GM04503 (cell line): ENCODE measurements at regions not wholly inside any gene's neighbourhood (a gene's known extent, or its start where the extent isn't known, plus 50 kb on each side); places are given as distances from the start of the nearest gene placed in this dataset.
A peak's percentile ranks its signal among the peaks of the same experiment; 100 is the strongest.

Source experiments
- DNase-seq: peaks from one replicate; pipeline ENCODE4 v3.0.0-alpha.2; 2012; ENCODE audit warnings: low read depth

DNA sequence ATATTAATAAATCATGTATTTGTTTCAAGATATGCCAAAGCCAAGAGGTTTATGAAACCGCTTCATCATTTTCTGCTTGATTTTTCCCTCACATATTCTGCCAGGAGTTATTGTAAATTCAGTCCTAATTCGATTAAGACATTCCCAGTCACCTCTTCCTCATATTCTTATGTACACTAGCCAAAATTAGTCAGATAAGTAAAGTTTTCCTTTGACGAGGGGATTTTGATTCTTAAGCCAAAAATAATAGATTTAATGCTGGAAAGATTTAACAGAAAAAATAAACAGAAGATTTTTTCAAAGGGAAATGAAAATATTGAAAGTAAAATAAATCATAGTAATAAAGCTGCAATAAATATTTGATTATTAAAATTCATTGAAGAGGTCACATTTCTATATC lies 51.0 kb upstream of the VEGFC start:
- DNase-seq = no peak

GRCh38 chr4:176844448-176844847 lies 51.7 kb upstream of the VEGFC start:
- DNase-seq = no peak

- peak; percentile 95 for DNase-seq
These were observed 52.9 kb upstream of the VEGFC start for GRCh38 chr4:176845636-176846035.

DNA sequence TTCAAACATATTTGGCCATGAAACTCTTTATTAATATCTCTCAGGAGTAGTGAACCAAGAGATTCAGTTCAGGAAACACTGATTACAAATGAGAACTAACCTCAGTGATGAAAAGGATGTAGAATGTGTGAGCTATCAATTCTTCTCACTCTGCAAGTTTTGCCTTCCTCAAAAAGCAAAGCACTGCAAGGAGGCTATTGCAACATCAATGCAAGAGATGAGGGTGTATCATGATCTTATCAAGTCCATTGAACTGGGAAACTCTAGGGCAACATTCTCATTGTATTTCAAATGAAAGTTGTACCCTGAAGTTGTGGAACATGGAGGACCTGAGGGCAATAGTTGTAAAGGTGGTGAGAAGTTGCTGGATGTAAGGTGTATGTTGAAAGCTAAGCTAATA lies 56.4 kb upstream of the VEGFC start:
- DNase-seq = no peak

DNA sequence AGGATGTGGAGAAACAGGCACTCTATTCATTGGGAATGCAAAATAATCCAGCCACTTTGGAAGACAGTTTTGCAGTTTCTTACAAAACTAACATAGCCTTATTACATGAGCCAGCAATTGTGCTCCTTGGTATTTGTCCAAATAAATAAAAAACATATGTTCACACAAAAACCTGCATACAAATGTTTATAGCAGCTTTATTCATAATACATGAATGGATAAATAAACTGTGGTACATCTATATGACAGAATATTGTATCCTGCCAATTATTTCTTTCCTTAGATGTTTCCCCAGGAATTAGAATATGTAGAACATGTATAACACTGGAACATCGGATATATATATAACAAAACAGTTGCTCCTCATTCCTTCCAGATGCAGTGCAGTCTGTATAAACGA lies 57.7 kb upstream of the VEGFC start:
- DNase-seq = no peak

GRCh38 chr4:176856421-176856820 lies 63.7 kb upstream of the VEGFC start:
- DNase-seq = no peak

DNA sequence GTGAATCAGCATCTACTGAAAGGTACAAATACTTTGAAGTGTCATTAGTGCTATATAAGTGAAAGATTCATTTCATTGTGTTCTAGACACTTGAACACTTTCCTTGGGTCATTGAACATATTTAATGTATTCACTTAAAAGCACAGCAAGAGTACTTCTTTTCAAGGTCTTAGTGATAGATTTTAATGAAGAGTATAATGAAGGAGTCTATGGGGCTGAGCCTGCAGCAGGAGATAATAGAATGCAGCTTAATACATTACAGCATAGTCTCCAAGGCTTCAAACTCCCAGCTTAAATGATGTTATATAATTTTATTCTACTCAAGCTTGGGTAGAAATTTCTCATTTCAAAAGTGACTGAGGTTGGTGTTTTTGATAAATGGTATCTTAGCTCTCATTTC lies 66.1 kb upstream of the VEGFC start:
- no peak for DNase-seq

- DNase-seq = no peak
These were observed 71.5 kb upstream of the VEGFC start for GRCh38 chr4:176864238-176864637.

- no peak for DNase-seq
These were observed 76.0 kb upstream of the VEGFC start for GRCh38 chr4:176868676-176869075.

DNA sequence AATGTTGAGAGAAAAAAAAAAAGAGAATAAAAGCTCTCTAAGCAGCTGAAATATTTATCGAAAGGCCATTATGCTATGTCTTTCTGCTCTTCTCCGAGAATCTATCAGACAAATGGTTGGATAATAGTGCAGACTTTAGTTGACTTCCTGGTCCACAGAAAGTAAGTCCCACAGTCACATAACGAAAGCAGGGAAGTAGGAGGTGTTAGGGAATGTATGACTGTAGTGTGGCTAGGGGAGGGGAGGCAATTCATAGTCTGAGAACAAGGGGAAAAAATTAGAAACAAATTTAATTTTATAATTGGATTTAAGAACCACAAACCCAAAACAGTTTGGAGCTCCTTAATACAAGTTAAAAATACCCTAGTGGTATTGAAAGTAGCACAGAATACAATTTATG lies 79.7 kb upstream of the VEGFC start:
- no peak for DNase-seq

- DNase-seq = peak; percentile 27
These were observed 82.2 kb upstream of the VEGFC start for GRCh38 chr4:176874721-176875445.

DNA sequence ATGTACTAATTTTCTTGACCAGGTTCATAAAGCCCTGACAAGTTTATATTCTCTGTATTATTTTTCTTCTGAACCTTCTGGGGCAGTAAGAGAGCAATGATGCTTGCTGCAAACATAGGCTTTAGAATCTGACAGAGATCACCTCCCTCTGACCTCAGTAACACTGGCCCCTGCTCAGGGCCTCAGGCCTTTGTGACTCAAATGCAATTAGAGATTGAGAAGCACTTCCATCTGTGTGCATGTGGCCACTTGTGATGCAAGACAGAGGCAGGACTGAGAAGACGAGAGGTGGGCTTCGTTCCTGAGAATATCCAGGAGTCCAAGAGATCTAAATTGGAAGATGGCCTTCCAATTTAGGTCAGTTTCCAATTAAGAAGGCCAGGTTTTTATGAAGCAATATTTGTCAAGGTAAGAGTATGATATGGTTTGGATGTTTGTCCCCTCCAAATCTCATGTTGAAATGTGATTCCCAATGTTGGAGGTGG lies 82.8 kb upstream of the VEGFC start:
- DNase-seq = peak; percentile 36

GRCh38 chr4:176879380-176880116 lies 86.8 kb upstream of the VEGFC start:
- DNase-seq = no peak

DNA sequence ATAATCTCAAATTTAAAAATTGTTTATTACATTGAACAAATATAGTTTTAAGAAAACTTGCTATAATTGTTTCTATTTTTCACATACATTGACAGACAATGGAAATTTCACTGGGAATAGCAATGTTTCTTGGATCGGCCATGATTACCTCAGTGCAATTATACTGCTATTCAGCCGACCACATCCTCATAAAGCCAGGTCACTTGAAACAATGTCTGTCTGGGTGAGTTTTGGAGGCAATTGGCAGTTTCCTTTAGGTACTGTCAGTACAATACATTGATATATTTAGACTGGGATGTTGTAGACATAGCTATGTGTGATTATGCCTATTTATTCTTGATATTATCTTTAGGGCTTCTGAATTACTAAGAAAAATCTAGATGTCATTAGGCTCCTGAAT lies 89.5 kb upstream of the VEGFC start:
- DNase-seq = no peak

- DNase-seq = no peak
These were observed 90.4 kb upstream of the VEGFC start for GRCh38 chr4:176883108-176883550.

DNA sequence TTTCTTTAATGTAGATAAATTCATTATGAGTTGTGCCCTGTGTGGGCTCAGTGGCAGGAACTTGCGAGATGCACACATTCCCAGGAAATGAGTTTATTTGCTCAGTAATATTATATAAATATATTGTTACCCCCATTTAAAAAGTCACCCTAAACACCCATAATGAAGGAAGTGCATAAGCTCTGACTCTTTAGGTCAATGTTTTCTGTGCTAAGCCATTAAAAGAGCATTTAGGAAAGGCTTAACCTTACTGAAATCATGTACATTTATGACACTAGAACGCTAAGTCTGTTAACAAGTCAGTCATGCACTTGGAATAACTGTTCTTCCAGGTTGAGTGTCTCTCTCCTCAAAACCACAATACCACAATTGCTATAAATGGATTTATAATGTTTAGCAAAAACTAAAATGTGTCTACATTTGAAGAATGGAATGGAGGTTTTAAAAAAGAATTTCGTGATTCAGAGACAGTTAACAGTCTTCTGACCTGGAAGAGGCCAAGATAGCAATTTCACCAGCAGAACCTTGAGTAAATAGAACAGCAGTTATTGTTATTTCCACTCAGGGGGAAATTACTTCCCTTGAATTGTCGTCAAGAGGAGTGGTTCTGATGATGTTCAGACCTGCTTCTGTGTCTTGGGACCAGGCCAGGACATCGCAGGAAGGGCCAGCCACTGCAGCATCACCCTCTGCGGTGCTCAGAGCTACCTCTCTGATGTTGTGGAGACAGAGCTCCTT lies 91.1 kb upstream of the VEGFC start:
- DNase-seq = peak; percentile 98

DNA sequence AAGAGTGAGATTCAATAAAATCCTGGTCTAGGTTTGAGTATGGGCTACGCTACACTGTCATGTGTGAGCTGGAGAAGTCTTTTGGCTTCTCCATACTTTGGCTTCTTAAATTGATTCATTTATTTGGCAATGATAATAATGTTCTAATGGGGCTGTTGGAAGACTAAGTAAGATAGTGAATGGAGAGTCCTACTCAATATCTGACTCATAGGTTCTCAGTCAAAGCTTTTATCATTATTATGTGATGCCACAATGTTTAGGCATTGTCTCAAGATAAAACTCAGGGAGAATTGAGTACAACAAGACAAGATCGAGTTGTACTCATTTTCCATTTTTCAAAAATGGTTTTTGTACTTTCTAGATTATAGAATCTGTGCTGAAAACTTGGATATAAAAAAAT lies 92.5 kb upstream of the VEGFC start:
- DNase-seq = no peak

GRCh38 chr4:176886135-176886534 lies 93.4 kb upstream of the VEGFC start:
- DNase-seq = no peak

- no peak for DNase-seq
These were observed 97.1 kb upstream of the VEGFC start for GRCh38 chr4:176889776-176890175.

DNA sequence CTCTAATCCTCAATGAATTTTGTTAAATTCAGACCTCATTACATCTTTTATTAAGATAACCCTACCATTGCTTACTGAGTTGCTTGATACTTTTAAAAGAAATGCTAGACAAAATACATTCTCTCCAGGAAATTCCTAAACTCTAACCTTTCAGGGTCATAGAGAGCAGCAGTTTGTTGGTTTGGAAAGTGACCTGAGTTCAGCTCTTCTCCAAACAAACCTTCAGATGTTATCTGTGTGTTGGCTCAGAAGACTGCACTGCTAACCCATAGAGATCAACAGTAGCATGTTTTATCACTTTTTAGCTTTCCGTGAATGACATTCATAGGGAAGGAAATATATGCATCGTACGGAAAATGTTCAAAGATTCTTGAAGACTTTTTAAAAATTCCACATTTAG lies 101.8 kb upstream of the VEGFC start:
- DNase-seq = no peak

DNA sequence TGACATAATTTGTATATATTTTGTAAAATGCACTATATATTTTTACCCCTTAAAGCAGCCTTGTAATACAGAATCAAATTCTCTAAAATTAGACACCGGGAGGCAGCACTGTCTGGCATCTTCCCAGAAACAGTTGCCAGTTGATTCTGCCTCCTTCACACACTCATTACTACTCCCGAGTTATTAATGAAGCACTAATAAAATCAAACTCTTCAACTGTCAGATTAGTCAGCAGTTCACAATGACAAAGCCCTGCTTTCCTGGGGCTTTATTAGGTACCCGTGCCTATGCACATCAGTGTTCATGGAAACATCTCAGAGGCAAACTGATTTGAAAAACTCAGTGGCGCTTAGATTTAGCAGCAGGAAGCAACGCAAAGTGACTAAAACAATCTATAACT lies 103.5 kb upstream of the VEGFC start:
- no peak for DNase-seq

DNA sequence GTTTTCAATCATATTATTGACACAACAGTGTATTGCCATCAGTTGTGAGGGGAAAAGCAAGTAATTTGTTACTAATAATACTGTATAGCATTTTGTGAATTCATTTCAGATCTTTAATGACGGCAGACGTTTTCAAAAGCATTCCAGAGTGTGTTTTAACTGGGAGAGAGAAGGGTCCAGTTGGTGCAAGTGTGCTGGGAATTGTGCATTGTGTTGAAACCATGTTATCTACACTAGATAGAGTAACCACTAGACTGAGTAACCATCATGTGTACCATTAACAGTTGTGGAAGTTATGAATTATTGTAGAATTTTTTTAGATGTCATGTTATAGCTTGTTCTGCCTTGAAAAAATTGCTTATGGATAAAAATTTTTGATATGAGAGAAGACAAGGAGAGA lies 104.5 kb upstream of the VEGFC start:
- no peak for DNase-seq

DNA sequence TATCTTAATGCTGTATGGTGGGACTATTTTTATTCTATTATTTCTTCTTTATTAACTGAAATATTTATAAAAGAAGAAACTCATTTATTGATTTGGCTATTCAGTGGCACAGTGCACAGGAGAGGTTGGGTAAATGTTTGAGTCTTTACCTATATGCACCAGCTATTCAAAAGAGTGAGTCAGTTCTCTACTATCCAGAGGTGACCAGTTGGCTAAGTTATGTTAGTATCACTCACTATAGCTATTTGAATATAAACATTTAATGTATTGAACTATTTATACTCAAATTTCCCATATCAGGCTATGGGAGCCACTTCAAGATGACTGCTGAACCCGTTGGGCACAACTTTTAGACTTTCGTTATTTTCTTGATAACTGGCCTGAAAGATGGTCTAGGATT lies 106.1 kb upstream of the VEGFC start:
- no peak for DNase-seq
